ENCODE measurements at regions not wholly inside any gene's neighbourhood (a gene's known extent, or its start where the extent isn't known, plus 50 kb on each side); places are given as distances from the start of the nearest gene placed in this dataset.

DNA sequence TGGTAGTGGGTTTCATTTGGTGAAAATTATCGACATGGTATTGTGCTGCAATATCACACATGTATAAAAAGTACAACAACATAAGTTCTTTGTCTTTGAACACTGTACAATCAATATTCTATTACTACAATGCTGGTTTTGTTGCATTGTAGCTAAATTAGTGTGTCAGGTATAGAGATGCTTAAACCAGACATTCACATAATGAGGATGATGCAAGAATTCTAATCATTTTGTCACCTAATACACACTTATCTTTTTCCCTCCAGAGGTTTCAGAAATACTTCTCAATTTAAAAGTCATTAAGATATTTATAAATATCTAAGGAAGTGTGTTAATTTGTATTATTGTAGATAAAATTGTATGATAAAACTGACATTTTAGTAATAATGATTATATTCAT lies 174.8 kb upstream of the MAN1A1 start:
- TF ChIP-seq, protein P1, sequence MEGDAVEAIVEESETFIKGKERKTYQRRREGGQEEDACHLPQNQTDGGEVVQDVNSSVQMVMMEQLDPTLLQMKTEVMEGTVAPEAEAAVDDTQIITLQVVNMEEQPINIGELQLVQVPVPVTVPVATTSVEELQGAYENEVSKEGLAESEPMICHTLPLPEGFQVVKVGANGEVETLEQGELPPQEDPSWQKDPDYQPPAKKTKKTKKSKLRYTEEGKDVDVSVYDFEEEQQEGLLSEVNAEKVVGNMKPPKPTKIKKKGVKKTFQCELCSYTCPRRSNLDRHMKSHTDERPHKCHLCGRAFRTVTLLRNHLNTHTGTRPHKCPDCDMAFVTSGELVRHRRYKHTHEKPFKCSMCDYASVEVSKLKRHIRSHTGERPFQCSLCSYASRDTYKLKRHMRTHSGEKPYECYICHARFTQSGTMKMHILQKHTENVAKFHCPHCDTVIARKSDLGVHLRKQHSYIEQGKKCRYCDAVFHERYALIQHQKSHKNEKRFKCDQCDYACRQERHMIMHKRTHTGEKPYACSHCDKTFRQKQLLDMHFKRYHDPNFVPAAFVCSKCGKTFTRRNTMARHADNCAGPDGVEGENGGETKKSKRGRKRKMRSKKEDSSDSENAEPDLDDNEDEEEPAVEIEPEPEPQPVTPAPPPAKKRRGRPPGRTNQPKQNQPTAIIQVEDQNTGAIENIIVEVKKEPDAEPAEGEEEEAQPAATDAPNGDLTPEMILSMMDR (IDR thresholded peaks at IDR 0.05), result no peak
- no peak for DNase-seq (ENCODE audit: low spot score)
- no peak overlapping the region for H3K27ac ChIP-seq
- no peak overlapping the region for H3K4me3 ChIP-seq

DNA sequence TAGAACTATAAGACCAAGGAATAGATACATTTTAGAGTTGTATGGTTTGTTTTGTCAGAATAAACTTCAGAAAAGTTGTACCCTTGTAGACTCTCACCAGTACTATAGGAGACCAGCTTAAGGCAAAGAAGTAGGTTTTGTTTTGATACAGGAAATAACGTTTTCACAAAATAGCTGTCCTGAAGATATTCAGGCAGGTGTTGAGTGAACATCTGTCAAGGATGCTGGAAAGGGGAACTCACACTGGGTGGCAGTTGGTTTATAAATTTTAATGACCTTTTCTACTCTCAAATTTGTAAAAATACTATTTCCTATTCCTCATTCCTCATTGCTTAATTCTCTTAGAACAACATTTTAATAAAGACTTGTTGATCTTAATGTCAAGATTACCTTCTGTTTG lies 174.0 kb upstream of the MAN1A1 start:
- no peak overlapping the region for H3K27ac ChIP-seq
- no peak overlapping the region for H3K4me3 ChIP-seq
- TF ChIP-seq, protein P1 (IDR thresholded peaks at IDR 0.05), result no peak
- no peak for DNase-seq (ENCODE audit: low spot score)

GRCh38 chr6:119521251-119521650 lies 171.7 kb upstream of the MAN1A1 start:
- TF ChIP-seq, protein P1 (IDR thresholded peaks at IDR 0.05), result no peak
- no peak overlapping the region for H3K4me3 ChIP-seq
- H3K27ac ChIP-seq, result no peak overlapping the region
- no peak for DNase-seq (ENCODE audit: low spot score)

DNA sequence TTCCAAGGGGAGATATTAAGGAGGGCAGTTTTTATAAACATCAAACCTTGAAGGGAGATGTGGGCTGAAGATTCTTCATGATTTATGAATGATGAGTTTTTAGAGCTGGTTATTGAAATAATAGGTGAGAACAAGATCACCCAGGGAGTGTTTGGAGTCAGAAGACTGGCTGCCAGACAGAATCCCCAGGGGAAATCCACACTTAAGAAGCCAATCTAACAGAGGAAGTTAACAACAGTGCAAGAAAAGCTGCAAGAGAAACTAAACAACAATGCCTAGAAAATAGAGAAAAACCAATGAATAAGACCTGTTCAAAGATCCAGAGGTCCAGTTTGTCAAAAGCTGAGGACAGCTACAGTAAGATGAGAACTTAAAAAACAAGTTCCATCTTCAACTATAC lies 167.9 kb upstream of the MAN1A1 start:
- Histone ChIP-seq H3K4me3 (no peak overlapping the region), H3K27ac (no peak overlapping the region)
- DNase-seq (ENCODE audit: low spot score), result no peak
- TF ChIP-seq, protein P1 (IDR thresholded peaks at IDR 0.05), result no peak

- TF ChIP-seq, protein P1 (IDR thresholded peaks at IDR 0.05), result no peak
- Histone ChIP-seq H3K27ac (no peak overlapping the region), H3K4me3 (no peak overlapping the region)
- no peak for DNase-seq (ENCODE audit: low spot score)
These were observed 164.8 kb upstream of the MAN1A1 start for GRCh38 chr6:119514345-119514744.

- Histone ChIP-seq H3K4me3 (no peak overlapping the region), H3K27ac (no peak overlapping the region)
- no peak for DNase-seq (ENCODE audit: low spot score)
- TF ChIP-seq, protein P1 (IDR thresholded peaks at IDR 0.05), result no peak
These were observed 161.5 kb upstream of the MAN1A1 start for GRCh38 chr6:119511024-119511423.

DNA sequence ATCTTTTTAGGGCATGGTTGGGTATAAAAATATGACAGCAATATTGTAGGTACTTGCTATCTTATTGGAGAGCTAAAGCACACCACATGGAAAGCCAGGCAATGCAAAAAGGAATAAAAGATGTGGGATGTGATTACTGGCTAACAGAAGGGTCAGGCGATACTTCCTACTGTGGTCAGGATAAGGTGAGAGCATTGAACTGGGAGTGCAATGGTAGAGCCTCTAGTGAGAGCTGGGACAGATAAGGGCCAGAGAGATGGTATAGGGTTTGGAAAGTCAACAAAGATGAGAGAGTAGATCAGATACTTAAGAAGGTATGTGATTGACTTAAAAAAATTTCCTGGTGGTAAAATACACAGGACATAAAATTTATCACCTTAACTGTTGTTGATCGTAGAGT lies 160.7 kb upstream of the MAN1A1 start:
- H3K4me3 ChIP-seq, result no peak overlapping the region
- TF ChIP-seq, protein P1 (IDR thresholded peaks at IDR 0.05), result no peak
- H3K27ac ChIP-seq, result no peak overlapping the region
- no peak for DNase-seq (ENCODE audit: low spot score)
